Adrenal gland (tissue), 5 donors: ENCODE measurements at regions not wholly inside any gene's neighbourhood (a gene's known extent, or its start where the extent isn't known, plus 50 kb on each side); places are given as distances from the start of the nearest gene placed in this dataset.

ENCODE experiments used
- CTCF ChIP-seq, 6 experiments: fragments of 450-650 bp in 4 of 6; fragments of 200-600 bp in 2 of 6; sonication (generic) in 1 of 6; IDR thresholded peaks; 1 replicate in 5 of 6; 2 replicates in 1 of 6; pipeline versions ENCODE4 v1.5.1 to v1.8.0; 2016 to 2021; ENCODE audit warnings: antibody characterized with exemption in 6 of 6, mild to moderate bottlenecking in 2 of 6, moderate library complexity in 1 of 6
- POLR2A ChIP-seq, 2 donors: fragments of 450-650 bp; IDR thresholded peaks; one replicate each; pipeline ENCODE4 v1.6.1; 2017; ENCODE audit warnings: antibody characterized with exemption in 2 of 2, mild to moderate bottlenecking in 2 of 2, moderate library complexity in 1 of 2
- donor health status: DM: no; HTN: no; CAD: no.

- TF ChIP-seq CTCF (IDR thresholded peaks at IDR 0.05) (no peak), POLR2A (IDR thresholded peaks at IDR 0.05) (no peak)
Observed at GRCh38 chr16:6375465-6376075, 957.1 kb upstream of the RBFOX1 start.
